Esophagus squamous epithelium (tissue), 4 donors: ENCODE measurements at regions not wholly inside any gene's neighbourhood (a gene's known extent, or its start where the extent isn't known, plus 50 kb on each side); places are given as distances from the start of the nearest gene placed in this dataset.

Source experiments
- CTCF ChIP-seq, 6 experiments: fragments of 450-650 bp in 4 of 6; fragments of 200-600 bp in 2 of 6; sonication (generic) in 2 of 6; IDR thresholded peaks; one replicate each; pipeline ENCODE4 v1.5.1; 2016 to 2019; ENCODE audit warnings: antibody characterized with exemption in 6 of 6, mild to moderate bottlenecking in 4 of 6, moderate library complexity in 4 of 6
- POLR2A ChIP-seq, 4 donors: fragments of 450-650 bp; IDR thresholded peaks; one replicate each; pipeline ENCODE4 v1.6.1; 2017; ENCODE audit warnings: antibody characterized with exemption in 4 of 4, mild to moderate bottlenecking in 4 of 4, moderate library complexity in 3 of 4

- no peak for TF ChIP-seq CTCF (IDR thresholded peaks at IDR 0.05)
- no peak for TF ChIP-seq POLR2A (IDR thresholded peaks at IDR 0.05)
Observed at GRCh38 chr21:23542097-23542496, 2065.2 kb downstream of the MRPL39 start.
